ENCODE measurements at regions not wholly inside any gene's neighbourhood (a gene's known extent, or its start where the extent isn't known, plus 50 kb on each side); places are given as distances from the start of the nearest gene placed in this dataset.
"Not testable (repeated sequence)": the region's sequence is repeated elsewhere in the genome, so short reads cannot be mapped to it uniquely, and the experiment has no call there.

DNA sequence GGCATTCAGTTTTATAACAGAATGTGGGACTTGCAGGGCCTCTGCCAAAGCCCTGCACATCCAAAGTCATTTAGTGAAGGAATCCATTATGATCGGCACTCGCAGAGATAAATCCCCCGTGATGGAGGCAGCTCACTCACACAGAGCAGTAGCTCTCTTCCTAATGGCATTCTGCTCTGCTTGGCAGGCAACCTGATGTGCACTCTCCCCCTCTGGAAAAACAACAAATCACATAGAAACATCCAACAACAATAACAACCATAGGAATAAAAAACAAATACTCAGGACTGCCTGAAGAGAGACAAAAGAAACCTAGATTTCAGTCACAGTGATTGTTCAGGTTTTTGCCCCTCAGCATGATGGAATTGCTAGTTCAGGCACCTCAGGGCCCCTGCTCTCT is 59.7 kb downstream of the NAA11 start:
- ATAC-seq (ENCODE audit: poor library complexity): no peak
- no peak for DNase-seq
- intact Hi-C loops (cut with DNase I): no loop called here

- ATAC-seq (ENCODE audit: poor library complexity) (peak; percentile 26), DNase-seq (peak; percentile 35)
- intact Hi-C loops (cut with DNase I): no loop called here
Observed at GRCh38 chr4:79259242-79259641, 66.6 kb downstream of the NAA11 start.

DNA sequence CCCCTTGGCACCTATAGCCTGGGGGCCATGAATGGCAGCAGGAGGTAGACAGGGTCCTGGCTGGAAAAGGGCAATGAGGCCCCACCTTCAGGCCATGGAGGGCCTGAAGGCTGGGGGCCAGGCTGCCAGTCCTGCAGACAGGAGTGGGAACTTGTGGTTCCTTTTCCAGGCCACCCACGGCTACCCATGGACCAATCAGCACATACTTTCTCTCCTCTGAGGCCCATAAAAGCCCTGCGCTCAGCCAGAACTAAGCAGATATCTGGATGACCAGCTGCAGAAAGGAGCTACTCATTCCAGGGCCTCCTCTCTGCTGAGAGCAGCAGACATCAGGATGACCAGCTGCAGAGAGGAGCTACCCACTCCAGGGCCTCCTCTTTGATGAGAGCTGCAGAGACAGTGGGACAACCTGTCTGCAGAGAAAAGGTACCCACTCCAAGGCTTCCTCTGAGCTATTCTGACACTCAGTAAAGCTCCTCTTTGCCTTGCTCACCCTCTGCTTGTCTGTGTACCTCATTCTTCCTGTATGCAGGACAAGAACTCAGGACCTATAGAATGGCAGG is 67.2 kb downstream of the NAA11 start:
- ATAC-seq (ENCODE audit: poor library complexity) (peak; percentile 72), DNase-seq (no peak)
- intact Hi-C loops (cut with DNase I): no loop called here

- intact Hi-C loops (cut with DNase I): no loop called here
- ATAC-seq (ENCODE audit: poor library complexity) (peak; percentile 96), DNase-seq (peak; percentile 66)
Observed at GRCh38 chr4:79257953-79258613, 67.8 kb downstream of the NAA11 start.

- intact Hi-C loops (cut with DNase I): no loop called here
- ATAC-seq (ENCODE audit: poor library complexity): no peak
Observed at GRCh38 chr4:79255793-79256192, 70.1 kb downstream of the NAA11 start.

GRCh38 chr4:79253924-79254323 is 71.9 kb downstream of the NAA11 start:
- DNase-seq (no peak), ATAC-seq (ENCODE audit: poor library complexity) (no peak)
- intact Hi-C loops (cut with DNase I): no loop called here

More at GRCh38 chr4:79255793-79256192, 70.1 kb downstream of the NAA11 start:
- no peak for DNase-seq

- intact Hi-C loops (cut with DNase I): no loop called here
- ATAC-seq (ENCODE audit: poor library complexity): no peak
Observed at GRCh38 chr4:79253168-79253567, 72.7 kb downstream of the NAA11 start.

DNA sequence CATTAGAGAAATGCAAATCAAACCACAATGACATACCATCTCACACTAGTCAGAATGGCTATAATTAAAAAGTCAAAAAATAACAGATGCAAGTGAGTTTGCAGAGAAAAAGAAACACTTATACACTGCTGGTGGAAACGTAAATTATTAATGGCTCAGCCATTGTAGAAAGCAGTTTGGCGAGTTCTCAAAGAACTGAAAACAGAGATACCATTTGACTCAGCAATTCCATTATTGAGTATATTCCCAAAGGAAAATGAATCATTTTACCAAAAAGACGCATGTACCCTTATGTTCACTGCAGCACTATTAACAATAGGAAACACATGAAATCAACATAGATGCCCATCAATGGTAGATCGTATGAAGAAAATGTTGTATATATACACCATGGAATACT is 75.0 kb downstream of the NAA11 start:
- intact Hi-C loops (cut with DNase I): no loop called here
- DNase-seq (no peak), ATAC-seq (ENCODE audit: poor library complexity) (no peak)

More at GRCh38 chr4:79253168-79253567, 72.7 kb downstream of the NAA11 start:
- DNase-seq: no peak

- ATAC-seq (ENCODE audit: poor library complexity) (no peak), DNase-seq (no peak)
- intact Hi-C loops (cut with DNase I): no loop called here
Observed at GRCh38 chr4:79249881-79250503, 75.9 kb downstream of the NAA11 start.

- no peak for ATAC-seq (ENCODE audit: poor library complexity)
- DNase-seq: no peak
Observed at GRCh38 chr4:79248610-79249009, 77.3 kb downstream of the NAA11 start.

DNA sequence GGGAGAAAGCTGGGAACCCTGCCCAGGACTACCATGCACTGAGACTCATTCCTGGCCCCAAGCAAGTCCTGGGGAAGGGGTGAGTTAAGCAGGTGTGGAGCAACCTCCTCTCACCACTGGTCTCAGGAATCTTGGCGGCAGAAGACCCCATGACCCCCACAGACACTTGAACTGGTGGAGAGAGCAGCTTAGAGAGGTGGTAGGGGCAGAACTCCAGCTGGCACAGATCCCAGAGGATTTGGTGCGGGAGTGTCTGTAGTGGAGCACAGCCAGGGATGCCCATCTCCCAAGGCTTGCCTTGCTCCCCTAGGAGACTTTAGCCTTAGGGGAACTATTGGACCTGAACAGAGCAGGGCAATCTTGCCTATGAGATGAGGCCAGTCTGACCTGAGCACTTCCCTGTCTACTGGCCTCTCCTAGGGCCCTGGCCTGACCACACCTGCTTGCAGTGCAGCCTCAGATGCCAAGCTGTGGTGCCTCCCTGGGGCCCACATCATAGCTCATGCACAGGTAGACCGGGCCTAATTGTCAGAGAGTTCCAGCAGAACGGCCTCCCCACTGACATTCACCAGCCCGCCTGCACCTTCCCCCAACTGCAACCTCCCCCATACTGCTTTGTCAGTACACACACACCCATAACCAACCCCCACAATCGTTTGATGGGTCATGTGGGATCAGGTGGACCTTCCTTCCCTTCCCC is 78.0 kb downstream of the NAA11 start:
- DNase-seq (no peak), ATAC-seq (ENCODE audit: poor library complexity) (no peak)
- intact Hi-C loops (cut with DNase I): no loop called here

More at GRCh38 chr4:79248610-79249009, 77.3 kb downstream of the NAA11 start:
- intact Hi-C loops (cut with DNase I): no loop called here

DNA sequence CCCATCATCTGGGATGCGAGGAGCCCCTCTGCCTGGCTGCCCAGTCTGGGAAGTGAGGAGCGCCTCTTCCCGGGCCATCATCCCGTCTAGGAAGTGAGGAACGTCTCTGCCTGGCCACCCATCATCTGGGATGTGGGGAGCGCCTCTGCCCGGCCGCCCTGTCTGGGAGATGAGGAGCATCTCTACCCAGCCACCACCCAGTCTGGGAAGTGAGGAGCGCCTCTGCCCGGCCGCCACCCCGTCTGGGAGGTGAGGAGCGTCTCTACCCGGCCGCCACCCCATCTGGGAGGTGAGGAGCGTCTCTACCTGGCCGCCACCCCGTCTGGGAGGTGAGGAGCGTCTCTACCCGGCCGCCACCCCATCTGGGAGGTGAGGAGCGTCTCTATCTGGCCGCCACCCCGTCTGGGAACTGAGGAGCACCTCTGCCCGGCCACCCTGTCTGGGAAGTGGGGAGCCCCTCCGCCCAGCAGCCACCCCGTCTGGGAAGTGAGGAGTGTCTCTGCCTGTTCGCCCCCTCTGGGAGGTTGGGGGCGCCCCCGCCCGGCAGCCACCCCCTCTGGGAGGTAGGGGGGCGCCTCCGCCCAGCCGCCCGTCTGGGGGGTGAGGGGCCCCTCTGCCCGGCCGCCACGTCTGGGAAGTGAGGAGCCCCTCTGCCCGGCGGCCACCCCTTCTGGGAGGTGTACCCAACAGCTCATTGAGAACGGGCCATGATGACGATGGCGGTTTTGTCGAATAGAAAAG is 80.5 kb downstream of the NAA11 start:
- ATAC-seq (ENCODE audit: poor library complexity); intact Hi-C loops (cut with DNase I); DNase-seq: not testable (repeated sequence)

- ATAC-seq (ENCODE audit: poor library complexity): no peak
- intact Hi-C loops (cut with DNase I): no loop called here
- DNase-seq: no peak
Observed at GRCh38 chr4:79241846-79242245, 84.0 kb downstream of the NAA11 start.

- DNase-seq (no peak), ATAC-seq (ENCODE audit: poor library complexity) (no peak)
- intact Hi-C loops (cut with DNase I): no loop called here
Observed at GRCh38 chr4:79237851-79238250, 88.0 kb downstream of the NAA11 start.

- intact Hi-C loops (cut with DNase I): no loop called here
- no peak for ATAC-seq (ENCODE audit: poor library complexity)
Observed at GRCh38 chr4:79236785-79237184, 89.1 kb downstream of the NAA11 start.

DNA sequence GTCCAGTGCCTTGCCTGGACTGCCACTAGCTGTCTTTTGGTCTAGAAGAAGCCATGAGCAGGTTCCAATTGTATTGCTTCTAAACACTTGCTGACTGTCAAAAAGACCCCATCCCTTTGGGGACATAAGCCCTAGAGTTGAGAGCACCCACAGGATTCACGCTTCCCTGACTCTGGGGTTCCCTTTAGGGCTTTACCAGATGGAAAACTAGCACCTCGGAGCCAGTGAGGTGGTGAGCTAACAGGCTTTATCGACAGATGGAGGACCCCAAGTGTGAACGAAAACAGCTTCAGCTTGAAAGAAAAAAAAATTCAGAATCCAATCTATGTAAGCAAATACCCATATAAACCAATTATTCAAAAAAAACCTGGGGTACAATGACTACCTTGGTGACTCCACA is 90.8 kb downstream of the NAA11 start:
- DNase-seq (no peak), ATAC-seq (ENCODE audit: poor library complexity) (no peak)
- intact Hi-C loops (cut with DNase I): no loop called here

More at GRCh38 chr4:79236785-79237184, 89.1 kb downstream of the NAA11 start:
- DNase-seq: no peak

DNA sequence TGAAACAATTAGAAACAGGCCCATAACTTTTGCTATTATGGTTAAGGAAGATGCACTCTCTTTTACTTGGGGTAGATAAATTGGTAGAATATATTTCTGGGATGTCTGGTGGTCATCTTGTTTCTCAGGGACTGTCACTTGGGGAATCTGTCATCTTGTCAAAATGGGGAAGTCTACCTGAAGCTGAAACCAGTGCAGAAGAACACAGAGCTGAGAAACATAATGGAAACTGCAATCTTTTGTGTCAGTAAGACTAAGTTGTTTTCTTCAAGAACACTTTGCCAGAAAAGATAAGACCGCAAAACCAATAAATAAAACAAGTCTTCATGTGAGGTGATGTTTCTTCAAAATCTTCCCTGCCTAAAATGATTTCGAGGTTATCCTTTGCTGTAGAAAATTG is 92.0 kb downstream of the NAA11 start:
- DNase-seq: no peak
- intact Hi-C loops (cut with DNase I): no loop called here

GRCh38 chr4:79232540-79232939 is 93.3 kb downstream of the NAA11 start:
- intact Hi-C loops (cut with DNase I): no loop called here
- no peak for ATAC-seq (ENCODE audit: poor library complexity)
- no peak for DNase-seq

More for the DNA sequence above, 92.0 kb downstream of the NAA11 start:
- ATAC-seq (ENCODE audit: poor library complexity): no peak

DNA sequence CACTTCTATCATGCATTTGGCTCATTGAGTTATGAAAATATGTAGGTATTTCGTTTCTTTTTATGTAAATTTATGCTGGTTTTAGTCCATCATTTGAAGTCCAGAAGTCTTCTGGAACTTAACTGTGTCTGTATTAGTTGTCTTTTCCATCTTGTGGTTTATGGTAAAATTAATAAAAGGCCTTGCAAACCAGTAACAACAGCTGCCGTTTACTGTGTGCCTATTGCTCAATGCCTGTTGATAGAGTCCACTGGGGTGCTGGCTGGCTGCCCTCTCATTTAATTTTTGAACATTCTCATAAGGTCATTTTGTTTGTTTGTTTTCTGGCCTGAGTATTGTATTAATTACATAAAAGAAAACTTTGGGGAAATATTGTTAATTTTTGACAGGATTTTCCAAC is 98.0 kb downstream of the NAA11 start:
- DNase-seq: peak; percentile 69
- intact Hi-C loops (cut with DNase I): no loop called here
- ATAC-seq (ENCODE audit: poor library complexity): peak; percentile 73

Measured in Right ventricle myocardium superior (tissue), 1 donor.